ENCODE measurements at regions not wholly inside any gene's neighbourhood (a gene's known extent, or its start where the extent isn't known, plus 50 kb on each side); places are given as distances from the start of the nearest gene placed in this dataset.

- no peak for TF ChIP-seq JUND (IDR thresholded peaks at IDR 0.05)
- TF ChIP-seq CEBPB (IDR thresholded peaks at IDR 0.05; ENCODE audit: low read depth) = no peak
- no peak for TF ChIP-seq MAX (IDR thresholded peaks at IDR 0.05)
- TF ChIP-seq EGR1 (IDR thresholded peaks at IDR 0.05; ENCODE audit: low read depth) = no peak
- no peak for TF ChIP-seq POLR2AphosphoS5 (IDR thresholded peaks at IDR 0.05; ENCODE audit: low read depth, low read length)
- no peak for TF ChIP-seq CTCF (IDR thresholded peaks at IDR 0.05 in 2 of 3, conservative IDR thresholded peaks at IDR 0.05 in 1 of 3; ENCODE audit: borderline replicate concordance in 1 of 3, insufficient read depth in 1 of 3, low read depth in 2 of 3, low read length in 2 of 3)
- TF ChIP-seq REST (IDR thresholded peaks at IDR 0.05; ENCODE audit: low read depth) = no peak
- no peak for TF ChIP-seq ZBTB33 (IDR thresholded peaks at IDR 0.05; ENCODE audit: extremely low read depth, insufficient replicate concordance, low read length)
- no peak for TF ChIP-seq SP1 (IDR thresholded peaks at IDR 0.05; ENCODE audit: low read depth)
- TF ChIP-seq EZH2 (IDR thresholded peaks at IDR 0.05) = no peak
- no peak for TF ChIP-seq POLR2A (IDR thresholded peaks at IDR 0.05; ENCODE audit: borderline replicate concordance, extremely low read depth, insufficient read depth, insufficient read length)
- no peak for TF ChIP-seq RAD21 (IDR thresholded peaks at IDR 0.05; ENCODE audit: low read depth)
- no peak for TF ChIP-seq ZFX (IDR thresholded peaks at IDR 0.05)
Observed at GRCh38 chr13:65400702-65401101, 1829.4 kb downstream of the PCDH9 start.

Data from HCT116 (cell line).